H1 (cell line): ENCODE measurements at regions not wholly inside any gene's neighbourhood (a gene's known extent, or its start where the extent isn't known, plus 50 kb on each side); places are given as distances from the start of the nearest gene placed in this dataset.

Experiments used
- CTCF ChIA-PET: fragments of 300-600 bp; sonication (Branson Sonifier 250); formaldehyde crosslinking; loops from one replicate; lab custom pipeline; 2021; ENCODE audit not compliant: partially characterized antibody; lab: Charles Lee
- POLR2A ChIA-PET: fragments of 300-600 bp; sonication (Branson Sonifier 250); formaldehyde crosslinking; loops from one replicate; lab custom pipeline; 2021; ENCODE audit warnings: inconsistent platforms; ENCODE audit not compliant: partially characterized antibody; lab: Charles Lee
- DNase-seq, 2 experiments: peaks; one replicate each; pipeline versions ENCODE4 v3.0.0 to v3.0.0-alpha.2; 2010 to 2022; ENCODE audit warnings: low spot score in 2 of 2, low read depth in 1 of 2, mixed read lengths in 1 of 2
- FAIRE-seq: peaks from 2 replicates; lab custom pipeline; 2011; peaks lifted over from hg19 to GRCh38; lab: Jason Lieb, UNC
- H2AFZ ChIP-seq: 2 replicates; pipeline ENCODE4 v1.8.1; 2012; ENCODE audit warnings: low read length, inconsistent platforms
- H2AK5ac ChIP-seq: 2 replicates; pipeline ENCODE4 v1.6.1; 2013; ENCODE audit warnings: low read depth, low read length
- H2BK120ac ChIP-seq: replicated peaks from 2 replicates; pipeline ENCODE3; 2013; ENCODE audit warnings: low read depth, low read length, inconsistent platforms
- H2BK12ac ChIP-seq: 2 replicates; pipeline ENCODE4 v1.6.1; 2013; ENCODE audit warnings: low read depth, low read length
- H2BK15ac ChIP-seq: 2 replicates; pipeline ENCODE4 v1.6.1; 2013; ENCODE audit warnings: low read length
- H2BK20ac ChIP-seq: 2 replicates; pipeline ENCODE4 v1.6.1; 2013; ENCODE audit warnings: low read length
- H2BK5ac ChIP-seq: 2 replicates; pipeline ENCODE4 v1.6.1; 2013; ENCODE audit warnings: low read depth, low read length
- H3K14ac ChIP-seq: 2 replicates; pipeline ENCODE4 v1.6.1; 2013; ENCODE audit warnings: inconsistent platforms; ENCODE audit not compliant: insufficient read length
- H3K18ac ChIP-seq: 2 replicates; pipeline ENCODE4 v1.6.1; 2013; ENCODE audit warnings: low read length; ENCODE audit errors: extremely low read depth
- H3K23ac ChIP-seq: 2 replicates; pipeline ENCODE4 v1.6.1; 2013; ENCODE audit warnings: inconsistent platforms; ENCODE audit not compliant: insufficient read length
- H3K23me2 ChIP-seq: 2 replicates; pipeline ENCODE4 v1.6.1; 2013; ENCODE audit warnings: low read depth, low read length
- H3K27ac ChIP-seq: 2 replicates; pipeline ENCODE4 v1.6.1; 2011; ENCODE audit warnings: low read depth, low read length, inconsistent platforms
- H3K27me3 ChIP-seq, 4 experiments: replicated peaks in 1 of 4; 1 replicate in 1 of 4; 2 replicates in 3 of 4; pipeline versions ENCODE4 v1.6.1 to v1.8.1; 2011 to 2013; ENCODE audit warnings: low read length in 3 of 4, mild to moderate bottlenecking in 3 of 4, inconsistent platforms in 2 of 4, mixed read lengths in 2 of 4, moderate library complexity in 1 of 4; ENCODE audit not compliant: control insufficient read depth in 3 of 4, insufficient read depth in 3 of 4; ENCODE audit errors: extremely low read depth in 1 of 4
- H3K36me3 ChIP-seq, 4 experiments: 2 replicates each; pipeline versions ENCODE4 v1.6.1 to v1.8.1; 2011 to 2013; ENCODE audit warnings: mild to moderate bottlenecking in 4 of 4, low read length in 3 of 4, moderate library complexity in 2 of 4, control low read depth in 1 of 4, inconsistent platforms in 1 of 4; ENCODE audit not compliant: insufficient read depth in 4 of 4, control insufficient read depth in 2 of 4
- H3K4ac ChIP-seq: replicated peaks from 2 replicates; pipeline ENCODE3; 2013; ENCODE audit warnings: low read length, low read depth, mixed read lengths, inconsistent platforms; ENCODE audit not compliant: insufficient read length
- H3K4me1 ChIP-seq, 4 experiments: replicated peaks in 1 of 4; 1 replicate in 1 of 4; 2 replicates in 3 of 4; pipeline versions ENCODE4 v1.6.1 to v1.8.1; 2011 to 2013; ENCODE audit warnings: low read length in 3 of 4, inconsistent platforms in 2 of 4, mixed read lengths in 1 of 4; ENCODE audit not compliant: insufficient read depth in 4 of 4, control insufficient read depth in 3 of 4
- H3K4me2 ChIP-seq, 2 experiments: 2 replicates each; pipeline versions ENCODE4 v1.6.1 to v1.8.1; 2011 to 2013; ENCODE audit warnings: low read depth in 2 of 2, low read length in 2 of 2, control low read depth in 1 of 2, inconsistent platforms in 1 of 2, mild to moderate bottlenecking in 1 of 2; ENCODE audit not compliant: insufficient read depth in 1 of 2
- H3K4me3 ChIP-seq, 4 experiments: fragments of 200-600, 300-600 bp in 1 of 4; sonication (generic), shearing (Covaris generic), sonication (Bioruptor Twin) in 1 of 4; 2 replicates each; pipeline versions ENCODE4 v1.5.1 to v1.8.1; 2011 to 2016; ENCODE audit warnings: low read length in 4 of 4, low read depth in 3 of 4, control low read depth in 2 of 4, inconsistent platforms in 2 of 4, mild to moderate bottlenecking in 2 of 4, mixed read lengths in 1 of 4, moderate library complexity in 1 of 4; ENCODE audit not compliant: insufficient read depth in 2 of 4; ENCODE audit errors: extremely low read depth in 1 of 4
- H3K56ac ChIP-seq: replicated peaks from 2 replicates; pipeline ENCODE3; 2013; ENCODE audit warnings: low read depth, mild to moderate bottlenecking, mixed read lengths, low read length, inconsistent platforms; ENCODE audit not compliant: insufficient read length
- H3K79me1 ChIP-seq: 2 replicates; pipeline ENCODE4 v1.6.1; 2013; ENCODE audit warnings: low read depth, low read length, control low read depth
- H3K79me2 ChIP-seq, 2 experiments: 2 replicates each; pipeline versions ENCODE4 v1.6.1 to v1.8.1; 2012 to 2013; ENCODE audit warnings: low read length in 2 of 2, mild to moderate bottlenecking in 2 of 2, inconsistent platforms in 1 of 2; ENCODE audit not compliant: insufficient read depth in 2 of 2, control insufficient read depth in 1 of 2
- H3K9ac ChIP-seq, 4 experiments: replicated peaks in 1 of 4; 1 replicate in 1 of 4; 2 replicates in 3 of 4; pipeline versions ENCODE4 v1.6.1 to v1.8.1; 2011 to 2013; ENCODE audit warnings: low read depth in 3 of 4, low read length in 3 of 4, control low read depth in 2 of 4, mild to moderate bottlenecking in 2 of 4, moderate library complexity in 2 of 4, inconsistent platforms in 1 of 4; ENCODE audit errors: extremely low read depth in 1 of 4
- H3K9me3 ChIP-seq, 2 experiments: 2 replicates each; pipeline versions ENCODE4 v1.6.1 to v1.8.1; 2012 to 2013; ENCODE audit warnings: mild to moderate bottlenecking in 2 of 2, moderate library complexity in 2 of 2, control low read depth in 1 of 2, inconsistent platforms in 1 of 2, low read depth in 1 of 2, low read length in 1 of 2, mixed read lengths in 1 of 2; ENCODE audit not compliant: insufficient read depth in 2 of 2
- H4K20me1 ChIP-seq, 2 experiments: replicated peaks in 1 of 2; 2 replicates each; pipeline versions ENCODE3 to v1.8.1; 2011 to 2013; ENCODE audit warnings: inconsistent platforms in 2 of 2, low read length in 2 of 2, mild to moderate bottlenecking in 1 of 2; ENCODE audit not compliant: insufficient read depth in 2 of 2, control insufficient read depth in 1 of 2
- H4K5ac ChIP-seq: 2 replicates; pipeline ENCODE4 v1.6.1; 2013; ENCODE audit warnings: low read length, low read depth, mixed read lengths, inconsistent platforms; ENCODE audit not compliant: insufficient read length
- H4K8ac ChIP-seq: 2 replicates; pipeline ENCODE4 v1.8.0; 2013; ENCODE audit warnings: mild to moderate bottlenecking, moderate library complexity, low read length, inconsistent platforms; ENCODE audit not compliant: insufficient read depth; ENCODE audit errors: extremely low read depth
- H4K91ac ChIP-seq: replicated peaks from 2 replicates; pipeline ENCODE3; 2013; ENCODE audit warnings: low read length, mixed read lengths, inconsistent platforms; ENCODE audit not compliant: insufficient read length
- BACH1 ChIP-seq: IDR thresholded peaks from 2 replicates; pipeline ENCODE4 v1.6.1; 2012; ENCODE audit warnings: low read length, improper control_type of control experiment
- CTBP2 ChIP-seq: IDR thresholded peaks from 2 replicates; pipeline ENCODE4 v1.7.0; 2011; ENCODE audit warnings: borderline replicate concordance, mild to moderate bottlenecking, moderate library complexity, mixed read lengths, low read length; ENCODE audit not compliant: insufficient read depth, insufficient read length
- EP300 ChIP-seq, 2 experiments: IDR thresholded peaks; 1 replicate in 1 of 2; 2 replicates in 1 of 2; pipeline ENCODE4 v1.6.1; 2011 to 2012; ENCODE audit warnings: low read depth in 2 of 2, low read length in 2 of 2, mild to moderate bottlenecking in 2 of 2, borderline replicate concordance in 1 of 2, inconsistent platforms in 1 of 2, moderate library complexity in 1 of 2
- GTF2F1 ChIP-seq: IDR thresholded peaks from 2 replicates; pipeline ENCODE4 v1.6.1; 2012; ENCODE audit warnings: low read depth, low read length, improper control_type of control experiment, borderline replicate concordance
- HDAC6 ChIP-seq: IDR thresholded peaks from one replicate; pipeline ENCODE4 v1.7.1; 2012; ENCODE audit warnings: low read depth, mild to moderate bottlenecking, inconsistent platforms, low read length, moderate library complexity
- KDM1A ChIP-seq: fragments of 200-600, 300-600 bp; sonication (generic); IDR thresholded peaks from 2 replicates; pipeline ENCODE4 v1.7.1; 2016; ENCODE audit warnings: mild to moderate bottlenecking, low read length, borderline replicate concordance
- NANOG ChIP-seq: IDR thresholded peaks from 2 replicates; pipeline ENCODE4 v1.6.1; 2011; ENCODE audit warnings: low read length, low read depth, mild to moderate bottlenecking, inconsistent platforms; ENCODE audit not compliant: insufficient read depth, poor library complexity, severe bottlenecking
- SAP30 ChIP-seq: fragments of 300-600 bp; sonication (generic); IDR thresholded peaks from 2 replicates; pipeline ENCODE4 v1.7.1; 2012; ENCODE audit warnings: low read length, moderate library complexity, mild to moderate bottlenecking, inconsistent platforms; ENCODE audit not compliant: insufficient read depth, insufficient replicate concordance
- SP1 ChIP-seq: IDR thresholded peaks from 2 replicates; pipeline ENCODE4 v1.6.1; 2011; ENCODE audit warnings: low read depth, low read length
- SP4 ChIP-seq: IDR thresholded peaks from 2 replicates; pipeline ENCODE4 v1.6.1; 2012; ENCODE audit warnings: low read length, inconsistent platforms
- TAF1 ChIP-seq: IDR thresholded peaks from 2 replicates; pipeline ENCODE4 v1.6.1; 2011; ENCODE audit warnings: mild to moderate bottlenecking, low read depth, low read length
- TBP ChIP-seq: IDR thresholded peaks from 2 replicates; pipeline ENCODE4 v1.6.1; 2011; ENCODE audit warnings: low read depth, low read length, improper control_type of control experiment
- USF2 ChIP-seq: IDR thresholded peaks from 2 replicates; pipeline ENCODE4 v1.6.1; 2011; ENCODE audit warnings: low read length, improper control_type of control experiment

GRCh38 chr1:230567221-230567575, 75.1 kb upstream of the COG2 start:
- no peaks in the 10 kb centered on the region for H3K9me3 ChIP-seq
- no peak overlapping the region for H2BK15ac ChIP-seq
- no peak overlapping the region for H4K8ac ChIP-seq
- no peak overlapping the region for H4K91ac ChIP-seq
- no peak overlapping the region for H2BK20ac ChIP-seq
- H3K23ac ChIP-seq: no peak overlapping the region
- H3K27ac ChIP-seq: no peak overlapping the region
- no peak for FAIRE-seq
- TF ChIP-seq BACH1: no peak
- no peak for TF ChIP-seq SP4
- no peak for TF ChIP-seq KDM1A
- no peak for TF ChIP-seq SAP30
- no peak for TF ChIP-seq NANOG
- no peak for TF ChIP-seq GTF2F1
- no peak for TF ChIP-seq SP1
- no peak for TF ChIP-seq TBP
- TF ChIP-seq EP300 (IDR thresholded peaks at IDR 0.05; ENCODE audit: borderline replicate concordance in 1 of 2, low read depth in 2 of 2, low read length in 2 of 2): no peak
- TF ChIP-seq CTBP2: no peak
- no peak for TF ChIP-seq HDAC6
- no peak for TF ChIP-seq TAF1
- no peak for TF ChIP-seq USF2
- no peak overlapping the region for H3K18ac ChIP-seq
- H3K9ac ChIP-seq: no peak overlapping the region
- H3K14ac ChIP-seq: no peak overlapping the region
- H3K23me2 ChIP-seq: no peaks in the 10 kb centered on the region; the same call in 1 of the 2 replicates
- H2AK5ac ChIP-seq: no peak overlapping the region
- H2BK5ac ChIP-seq: no peak overlapping the region
- ChIA-PET CTCF (interaction anchor here (0.9 to 3.3 kb wide), 9 partner anchors 9 to 169 kb away, joined by 3 to 11 read pairs (median 5); partner anchors contain the start of gene COG2), POLR2A (no interaction called here)
- H3K4ac ChIP-seq: no peak overlapping the region
- H3K79me2 ChIP-seq: no peaks in the 10 kb centered on the region
- no peaks in the 10 kb centered on the region; a peak in 1 of 7 replicates for H3K27me3 ChIP-seq
- H3K36me3 ChIP-seq: no peaks in the 10 kb centered on the region
- H3K56ac ChIP-seq: no peak overlapping the region
- no peak overlapping the region for H3K4me2 ChIP-seq
- H3K4me1 ChIP-seq: peaks cover 0 to under 1% (median under 1%) of the 10 kb centered on the region in 4 experiments; a peak in 3 of 7 replicates
- no peak overlapping the region for H2AFZ ChIP-seq
- no peak overlapping the region for H2BK12ac ChIP-seq
- DNase-seq: no peak
- H2BK120ac ChIP-seq: no peak overlapping the region
- H4K5ac ChIP-seq: no peak overlapping the region
- H3K4me3 ChIP-seq: no peak overlapping the region
- H4K20me1 ChIP-seq: no peaks in the 10 kb centered on the region
- no peaks in the 10 kb centered on the region for H3K79me1 ChIP-seq
